GM12878 (cell line): ENCODE measurements at regions not wholly inside any gene's neighbourhood (a gene's known extent, or its start where the extent isn't known, plus 50 kb on each side); places are given as distances from the start of the nearest gene placed in this dataset.

Source experiments
- ATAC-seq: fragments of 200-7000 bp; cut with Tn5 transposase; 3 replicates; pipeline ENCODE4 v1.9.1; 2020; ENCODE audit warnings: mild to moderate bottlenecking, moderate library complexity
- BruUV-seq: library from RNA; stranded (reverse); fragments of 400-500 nt; replicated peaks from 2 replicates; lab custom pipeline; 2021; lab: Mats Ljungman, UMichigan
- CTCF ChIA-PET: fragments of 300-600 bp; sonication (Branson Sonifier 250); formaldehyde crosslinking; extraction: SDS; loops from one replicate; lab custom pipeline; 2021; ENCODE audit warnings: inconsistent platforms; lab: Yijun Ruan, JAX
- POLR2A ChIA-PET: fragments of 350-600 bp; formaldehyde crosslinking; extraction: SDS; loops from one replicate; lab custom pipeline; 2021; ENCODE audit warnings: inconsistent platforms; lab: Charles Lee
- RAD21 ChIA-PET: fragments of 300-600 bp; sonication (Branson Sonifier 250); formaldehyde crosslinking; loops from one replicate; lab custom pipeline; 2023; ENCODE audit warnings: antibody characterized with exemption; ENCODE audit not compliant: unreplicated experiment; lab: Charles Lee
- SMC1A ChIA-PET: fragments of 300-600 bp; sonication (Branson Sonifier 250); formaldehyde crosslinking; loops from one replicate; lab custom pipeline; 2023; ENCODE audit not compliant: unreplicated experiment, uncharacterized antibody; lab: Charles Lee
- DNase-seq: peaks from one replicate; pipeline ENCODE4 v3.0.0-alpha.2; 2011; ENCODE audit warnings: low read depth, low spot score
- FAIRE-seq: peaks from 3 replicates; lab custom pipeline; 2011; peaks lifted over from hg19 to GRCh38; lab: Jason Lieb, UNC
- H2AFZ ChIP-seq: 2 replicates; pipeline ENCODE4 v1.6.0; 2011; ENCODE audit warnings: low read depth, low read length, control low read depth; ENCODE audit not compliant: control insufficient read depth
- H3K27ac ChIP-seq: 2 replicates; pipeline ENCODE4 v1.5.1; 2011; ENCODE audit warnings: control low read depth; ENCODE audit not compliant: control insufficient read depth, insufficient read depth
- H3K27me3 ChIP-seq, 2 experiments: replicated peaks in 1 of 2; 2 replicates each; pipeline versions ENCODE4 v1.6.0 to v1.6.1; 2011; ENCODE audit warnings: low read length in 1 of 2; ENCODE audit not compliant: control insufficient read depth in 2 of 2, insufficient read depth in 2 of 2
- H3K36me3 ChIP-seq, 2 experiments: 2 replicates each; pipeline ENCODE4 v1.5.1; 2011; ENCODE audit warnings: low read length in 1 of 2; ENCODE audit not compliant: control insufficient read depth in 2 of 2, insufficient read depth in 2 of 2
- H3K4me1 ChIP-seq: 2 replicates; pipeline ENCODE4 v1.6.1; 2011; ENCODE audit warnings: mild to moderate bottlenecking, low read length, moderate library complexity, mixed read lengths; ENCODE audit not compliant: control insufficient read depth, insufficient read depth
- H3K4me2 ChIP-seq: 2 replicates; pipeline ENCODE4 v1.6.0; 2011; ENCODE audit warnings: control low read depth; ENCODE audit not compliant: control insufficient read depth, insufficient read depth
- H3K4me3 ChIP-seq: fragments of 200-600 bp; sonication (generic); 2 replicates; pipeline ENCODE4 v1.5.1; 2016
- H3K79me2 ChIP-seq: 2 replicates; pipeline ENCODE4 v1.6.0; 2011; ENCODE audit warnings: low read length; ENCODE audit not compliant: control insufficient read depth, insufficient read depth
- H3K9ac ChIP-seq: 2 replicates; pipeline ENCODE4 v1.8.0; 2011; ENCODE audit warnings: low read length, control low read depth, mixed read lengths; ENCODE audit not compliant: control insufficient read depth, insufficient read depth
- H3K9me3 ChIP-seq: replicated peaks from 3 replicates; pipeline ENCODE4 v1.5.1; 2011; ENCODE audit warnings: mild to moderate bottlenecking, low read length; ENCODE audit not compliant: control insufficient read depth, insufficient read depth
- H4K20me1 ChIP-seq: 2 replicates; pipeline ENCODE4 v1.6.0; 2011; ENCODE audit not compliant: control insufficient read depth, insufficient read depth
- ASH2L ChIP-seq: fragments of 300-600, 200-600 bp; sonication (generic); IDR thresholded peaks from 2 replicates; pipeline ENCODE4 v1.6.1; 2017; ENCODE audit warnings: low read depth, mild to moderate bottlenecking, borderline replicate concordance
- ATF3 ChIP-seq: IDR thresholded peaks from 2 replicates; pipeline ENCODE4 v1.6.1; 2011; ENCODE audit warnings: low read depth, mild to moderate bottlenecking, low read length, moderate library complexity, borderline replicate concordance; ENCODE audit errors: extremely low read depth
- CHD1 ChIP-seq: IDR thresholded peaks from 2 replicates; pipeline ENCODE4 v1.6.1; 2012; ENCODE audit warnings: low read depth, low read length, improper control_type of control experiment
- CREB1 ChIP-seq: IDR thresholded peaks from 2 replicates; pipeline ENCODE4 v1.6.1; 2012; ENCODE audit warnings: low read depth, mild to moderate bottlenecking, inconsistent platforms
- CREM ChIP-seq: IDR thresholded peaks from 2 replicates; pipeline ENCODE4 v1.6.1; 2014; ENCODE audit warnings: antibody characterized with exemption, low read depth
- EGR1 ChIP-seq, 2 experiments: IDR thresholded peaks; 1 replicate in 1 of 2; 2 replicates in 1 of 2; pipeline ENCODE4 v1.6.1; 2011 to 2012; ENCODE audit warnings: low read depth in 2 of 2, low read length in 2 of 2, borderline replicate concordance in 1 of 2, mild to moderate bottlenecking in 1 of 2, moderate library complexity in 1 of 2
- FOS ChIP-seq: IDR thresholded peaks from 3 replicates; pipeline ENCODE4 v1.6.1; 2011; ENCODE audit warnings: borderline replicate concordance; ENCODE audit not compliant: insufficient read length; ENCODE audit errors: extremely low read depth
- FOXM1 ChIP-seq: IDR thresholded peaks from 2 replicates; pipeline ENCODE4 v1.6.1; 2012; ENCODE audit warnings: low read depth, mild to moderate bottlenecking, inconsistent platforms, low read length, moderate library complexity
- HDAC2 ChIP-seq: fragments of 200-600 bp; sonication (generic); IDR thresholded peaks from 2 replicates; pipeline ENCODE4 v1.6.1; 2017
- IRF5 ChIP-seq: fragments of 450-650 bp; IDR thresholded peaks from 2 replicates; pipeline ENCODE4 v1.6.1; 2017; ENCODE audit warnings: borderline replicate concordance
- NFYB ChIP-seq: IDR thresholded peaks from 2 replicates; pipeline ENCODE4 v1.6.1; 2011; ENCODE audit warnings: low read depth, mild to moderate bottlenecking, low read length, improper control_type of control experiment, moderate library complexity; ENCODE audit not compliant: insufficient read depth
- PAX5 ChIP-seq: IDR thresholded peaks from 2 replicates; pipeline ENCODE4 v1.6.1; 2011; ENCODE audit warnings: low read depth, low read length, borderline replicate concordance
- SIN3A ChIP-seq: IDR thresholded peaks from 2 replicates; pipeline ENCODE4 v1.6.1; 2012; ENCODE audit warnings: low read depth, low read length, improper control_type of control experiment
- ZBTB4 ChIP-seq: fragments of 450-650 bp; formaldehyde crosslinking; IDR thresholded peaks from 2 replicates; pipeline ENCODE4 v1.4.0; 2022; ENCODE audit warnings: mild to moderate bottlenecking, moderate library complexity
- WGBS: methylation state at CpG from one replicate; pipeline ENCODE4 v1.1.6; 2016; ENCODE audit warnings: low lambda C conversion rate; ENCODE audit not compliant: insufficient replicate concordance, insufficient coverage; ENCODE audit errors: missing lambda C conversion rate; 5-methylcytosine and 5-hydroxymethylcytosine counted together
- in situ Hi-C: fragments of 300-500 bp; cut with MboI; formaldehyde crosslinking; loops from 9 replicates; pipeline ENCODE4 v1.14.3; 2018; ENCODE audit warnings: mixed read lengths
- intact Hi-C: fragments of 100-400 bp; cut with micrococcal nuclease; formaldehyde crosslinking; loops from one replicate; pipeline ENCODE4 v1.14.2; 2022; ENCODE audit not compliant: unreplicated experiment

- ChIA-PET RAD21 (no interaction called here), SMC1A (interaction anchor here (1.9 kb wide), 1 partner anchor 14 kb away, joined by 6 read pairs; no protein-coding TSS in a partner anchor), CTCF (no interaction called here), POLR2A (no interaction called here)
- in situ Hi-C loops, result no loop called here
- Histone ChIP-seq H3K36me3 (no peaks in the 10 kb centered on the region), H3K27me3 (no peaks in the 10 kb centered on the region), H3K4me2 (no peak overlapping the region), H3K4me3 (no peak overlapping the region), H3K9me3 (no peaks in the 10 kb centered on the region), H3K27ac (no peak overlapping the region), H3K4me1 (no peaks in the 10 kb centered on the region), H4K20me1 (no peaks in the 10 kb centered on the region), H3K9ac (no peak overlapping the region), H2AFZ (no peak overlapping the region), H3K79me2 (no peaks in the 10 kb centered on the region)
- WGBS, result 28% methylated on average over 5 of the region's 5 CpGs
- FAIRE-seq (no peak), DNase-seq (no peak), ATAC-seq (no peak)
- TF ChIP-seq ASH2L, result no peak
- intact Hi-C loops, result no loop called here
- BruUV-seq, result no TSS peak
Observed at GRCh38 chr13:36750046-36750445, 69.0 kb upstream of the RFXAP start.

- no peaks in the 10 kb centered on the region for H3K9me3 ChIP-seq
- no peak overlapping the region for H3K27ac ChIP-seq
- H2AFZ ChIP-seq, result no peak overlapping the region
- intact Hi-C loops, result no loop called here
- DNase-seq (no peak), ATAC-seq (no peak), FAIRE-seq (no peak)
- H4K20me1 ChIP-seq, result no peaks in the 10 kb centered on the region
- WGBS, result 3% methylated on average over 3 of the region's 3 CpGs
- ChIA-PET CTCF (no interaction called here), POLR2A (no interaction called here), SMC1A (interaction anchor here (1.9 kb wide), 1 partner anchor 14 kb away, joined by 6 read pairs; no protein-coding TSS in a partner anchor), RAD21 (no interaction called here)
- H3K36me3 ChIP-seq, result no peaks in the 10 kb centered on the region
- in situ Hi-C loops, result no loop called here
- no peak overlapping the region for H3K9ac ChIP-seq
- H3K27me3 ChIP-seq, result no peaks in the 10 kb centered on the region
- no peaks in the 10 kb centered on the region for H3K4me1 ChIP-seq
- no peak overlapping the region for H3K4me3 ChIP-seq
- no TSS peak for BruUV-seq
- H3K79me2 ChIP-seq, result no peaks in the 10 kb centered on the region
- no peak overlapping the region for H3K4me2 ChIP-seq
- TF ChIP-seq ATF3 (no peak), ZBTB4 (no peak), FOS (no peak), CHD1 (no peak), SIN3A (no peak), CREM (no peak), CREB1 (no peak), PAX5 (no peak), HDAC2 (no peak), FOXM1 (no peak), IRF5 (no peak), EGR1 (IDR thresholded peaks at IDR 0.05; ENCODE audit: borderline replicate concordance in 1 of 2, low read depth in 2 of 2, low read length in 2 of 2) (no peak), NFYB (no peak)
Observed at GRCh38 chr13:36750461-36750860, 68.6 kb upstream of the RFXAP start.
